Glomerular endothelial cell (primary cell): ENCODE measurements at regions not wholly inside any gene's neighbourhood (a gene's known extent, or its start where the extent isn't known, plus 50 kb on each side); places are given as distances from the start of the nearest gene placed in this dataset.
A peak's percentile ranks its signal among the peaks of the same experiment; 100 is the strongest.

Experiments used
- DNase-seq: peaks from one replicate; pipeline ENCODE4 v3.0.0-alpha.2; 2011; ENCODE audit warnings: low read depth, low spot score; ENCODE audit errors: extremely low read depth

- peak; percentile 20 for DNase-seq
Measured at GRCh38 chr6:166106076-166106686, 61.5 kb downstream of the TBXT start.

DNA sequence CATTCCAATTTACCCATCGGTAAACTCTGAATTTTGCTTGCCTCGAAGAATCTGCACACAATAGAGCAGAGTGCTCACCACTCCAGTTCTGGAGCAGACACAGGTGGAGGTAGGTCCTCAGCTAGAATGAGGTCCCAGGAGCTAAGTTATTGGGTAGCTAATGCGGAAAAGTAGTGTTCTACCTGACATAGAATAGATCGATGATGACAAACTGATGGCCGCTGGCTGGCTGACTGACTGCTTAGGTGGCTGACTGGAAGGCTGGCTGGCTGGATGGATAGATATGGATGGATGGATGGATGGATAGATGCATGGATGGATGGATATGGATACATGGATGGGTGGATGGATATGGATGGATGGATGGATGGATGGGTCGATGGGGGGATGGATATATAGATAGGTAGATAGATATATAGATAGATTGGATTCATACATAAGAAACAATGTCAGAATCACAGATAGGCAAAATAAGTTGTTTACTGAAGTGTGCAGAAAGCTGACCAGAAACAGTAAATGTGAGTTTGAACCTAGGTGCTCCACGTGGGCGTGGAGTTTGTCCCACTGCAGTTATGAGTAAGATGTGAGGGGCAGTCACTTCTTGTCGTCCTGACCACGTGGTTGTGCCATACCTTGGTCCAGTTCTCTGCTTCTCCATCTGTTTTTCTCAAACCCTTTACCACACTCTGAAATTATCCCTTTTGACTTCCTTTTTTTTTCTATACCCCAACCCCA, 62.1 kb downstream of the TBXT start:
- no peak for DNase-seq

GRCh38 chr6:166104872-166105271, 62.8 kb downstream of the TBXT start:
- DNase-seq, result no peak

GRCh38 chr6:166104107-166104506, 63.5 kb downstream of the TBXT start:
- no peak for DNase-seq

- DNase-seq, result no peak
Measured at GRCh38 chr6:166101819-166102419, 65.7 kb downstream of the TBXT start.

DNA sequence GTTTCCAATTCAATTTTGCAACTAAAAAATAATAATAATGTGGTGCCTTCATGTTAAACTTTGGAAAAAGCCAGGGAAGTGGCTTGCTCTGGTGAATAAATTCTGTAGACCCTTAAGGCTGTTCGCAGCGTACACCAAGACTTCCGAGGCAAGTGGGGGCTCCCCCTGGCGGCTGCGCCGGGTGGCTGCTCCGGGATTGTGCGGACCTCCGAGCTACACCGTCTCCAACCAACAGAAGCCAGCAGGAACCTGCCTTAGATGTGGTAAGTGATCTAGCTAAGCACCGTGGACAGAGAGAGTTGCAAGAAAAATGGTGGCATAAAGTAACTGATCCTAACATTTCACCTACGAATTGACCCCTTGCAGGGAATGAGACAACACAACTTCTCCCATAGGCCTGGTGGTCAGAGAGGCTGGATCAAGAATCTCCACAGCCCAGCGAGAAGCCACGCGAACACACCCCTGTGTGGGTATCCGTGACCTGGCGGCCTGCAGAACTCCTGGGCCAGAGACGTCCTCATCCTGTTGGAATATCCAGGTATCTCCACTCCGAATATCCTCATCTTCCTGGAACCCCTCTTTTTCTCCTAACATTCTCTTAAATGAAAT, 69.6 kb downstream of the TBXT start:
- DNase-seq, result peak; percentile 10

DNA sequence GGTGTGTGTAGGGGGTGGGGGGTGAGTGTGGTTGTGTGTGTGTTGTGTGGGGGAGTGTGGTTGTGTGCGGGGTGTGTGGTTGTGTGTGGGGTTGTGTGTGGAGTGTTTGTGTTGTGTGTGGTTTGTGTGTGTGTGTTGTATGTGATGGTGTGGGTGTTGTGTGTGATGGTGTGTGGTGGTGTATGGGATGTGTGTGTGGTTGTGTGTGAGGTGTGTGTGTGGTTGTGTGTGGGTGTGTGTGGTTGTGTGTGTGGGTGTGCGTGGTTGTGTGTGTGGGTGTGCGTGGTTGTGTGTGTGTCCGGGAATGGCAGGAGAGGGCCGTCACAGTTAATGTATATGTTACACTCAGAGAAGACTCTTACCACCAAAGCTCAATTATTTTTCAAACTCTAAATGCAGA, 79.8 kb downstream of the TBXT start:
- no peak for DNase-seq

GRCh38 chr6:166087246-166087645, 80.4 kb downstream of the TBXT start:
- no peak for DNase-seq

GRCh38 chr6:166085500-166085899, 82.2 kb downstream of the TBXT start:
- no peak for DNase-seq

- DNase-seq, result no peak
Measured at GRCh38 chr6:166084951-166085350, 82.7 kb downstream of the TBXT start.

- no peak for DNase-seq
Measured at GRCh38 chr6:166079841-166080240, 87.8 kb downstream of the TBXT start.

DNA sequence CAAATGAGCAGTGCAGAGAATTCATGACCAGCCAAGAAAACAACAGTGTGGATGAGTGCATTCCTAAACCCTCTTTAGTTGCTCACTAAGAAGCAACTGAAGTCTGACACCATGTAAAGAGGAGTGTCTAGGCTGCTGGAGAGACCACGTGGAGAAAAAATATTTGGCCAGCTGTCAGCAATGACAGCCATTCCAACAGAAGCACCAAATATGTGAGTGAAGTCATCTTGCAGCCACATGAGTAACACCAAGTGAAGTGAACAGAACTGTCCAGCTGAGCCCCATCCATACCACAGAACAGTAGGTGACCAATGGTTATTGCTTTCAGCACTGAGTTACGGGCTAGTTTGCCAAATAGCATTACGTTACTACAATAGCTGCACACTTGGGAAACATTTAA, 89.4 kb downstream of the TBXT start:
- no peak for DNase-seq

GRCh38 chr6:166076625-166077024, 91.0 kb downstream of the TBXT start:
- no peak for DNase-seq

GRCh38 chr6:166075925-166076324, 91.7 kb downstream of the TBXT start:
- DNase-seq, result no peak

DNA sequence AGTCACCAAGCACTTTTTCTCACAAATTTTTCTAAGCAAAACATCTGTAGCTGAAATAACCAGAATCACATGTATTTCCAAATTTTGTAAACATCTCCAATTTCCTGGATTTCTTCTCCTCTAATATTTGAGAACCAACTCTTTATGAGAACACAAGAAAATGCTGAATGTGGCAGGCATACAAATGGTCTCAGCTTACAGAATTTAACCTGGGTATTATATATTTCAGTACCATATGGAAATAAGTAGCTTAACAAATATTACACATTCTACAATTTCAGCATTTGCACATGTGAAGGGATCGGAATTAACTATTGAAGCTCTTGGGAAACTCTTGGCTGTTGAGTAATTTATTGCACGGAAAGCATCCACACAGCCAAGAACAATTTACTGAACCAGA, 92.5 kb downstream of the TBXT start:
- DNase-seq, result no peak

DNA sequence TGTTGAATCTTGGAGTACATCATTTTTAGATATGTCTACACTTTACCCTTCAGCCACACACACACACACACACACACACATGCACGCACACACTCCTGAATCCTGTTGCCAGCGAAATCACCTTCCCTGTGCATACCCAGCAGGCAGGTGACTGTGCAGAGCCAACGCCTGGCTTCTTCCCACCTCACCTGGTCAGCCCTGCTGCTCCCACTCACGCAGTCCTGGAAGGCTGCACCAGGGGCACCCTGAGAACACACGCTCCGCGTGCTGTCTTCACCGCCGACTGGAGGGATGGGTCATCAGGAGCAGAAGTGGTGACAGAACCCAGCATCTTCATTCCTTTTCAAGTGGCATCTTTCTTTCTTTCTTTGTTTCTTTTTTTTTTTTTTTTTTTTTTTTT, 94.6 kb downstream of the TBXT start:
- no peak for DNase-seq

GRCh38 chr6:166068768-166069167, 98.9 kb downstream of the TBXT start:
- DNase-seq, result no peak

DNA sequence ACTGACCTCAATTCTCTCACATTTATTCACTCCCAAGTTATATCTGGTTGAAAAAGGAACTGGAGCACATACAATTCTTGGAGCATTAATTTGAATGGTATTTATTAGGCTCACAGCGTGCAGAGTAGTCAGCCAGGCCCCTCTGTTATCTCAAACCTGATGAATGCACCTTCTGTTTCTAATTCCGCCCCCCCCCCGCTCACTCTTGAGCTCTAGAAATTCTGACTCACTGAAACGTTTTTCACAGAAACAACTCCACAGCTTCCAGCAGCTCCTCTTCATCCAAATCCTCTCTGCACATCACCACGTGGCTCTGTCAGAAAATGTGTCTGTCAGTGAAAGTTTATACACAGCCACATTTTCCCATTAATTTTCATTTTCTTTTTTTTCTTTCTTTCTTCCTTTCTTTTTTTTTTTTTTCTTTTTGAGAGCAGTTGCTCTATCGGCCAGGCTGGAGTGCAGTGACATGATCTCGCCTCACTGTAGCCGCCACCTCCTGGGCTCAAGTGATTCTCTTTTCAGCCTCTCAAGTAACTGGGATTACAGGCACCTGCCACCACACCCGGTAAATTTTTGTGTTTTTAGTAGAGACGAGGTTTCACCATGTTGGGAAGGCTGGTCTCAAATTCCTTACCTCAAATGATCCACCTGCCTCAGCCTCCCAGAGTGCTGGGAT, 109.4 kb downstream of the TBXT start:
- no peak for DNase-seq

DNA sequence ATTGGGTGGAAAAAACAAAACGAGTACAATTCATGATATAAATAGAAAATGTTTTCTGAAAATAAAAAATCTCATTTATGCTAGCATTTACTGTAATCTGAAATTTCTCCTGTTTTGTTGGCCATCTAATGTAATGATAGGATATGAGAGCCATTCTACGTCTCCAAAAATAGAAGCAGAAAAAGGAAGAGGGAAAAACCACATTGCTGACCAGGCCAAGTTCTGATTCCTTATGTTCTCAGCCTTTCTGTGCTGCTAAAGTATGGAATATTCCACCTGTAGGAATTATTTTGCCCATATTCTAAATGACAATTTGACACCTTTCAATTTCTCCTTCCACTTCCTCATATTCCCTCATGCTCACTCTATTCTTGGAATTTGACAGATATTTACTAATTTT, 110.2 kb downstream of the TBXT start:
- DNase-seq, result no peak

DNA sequence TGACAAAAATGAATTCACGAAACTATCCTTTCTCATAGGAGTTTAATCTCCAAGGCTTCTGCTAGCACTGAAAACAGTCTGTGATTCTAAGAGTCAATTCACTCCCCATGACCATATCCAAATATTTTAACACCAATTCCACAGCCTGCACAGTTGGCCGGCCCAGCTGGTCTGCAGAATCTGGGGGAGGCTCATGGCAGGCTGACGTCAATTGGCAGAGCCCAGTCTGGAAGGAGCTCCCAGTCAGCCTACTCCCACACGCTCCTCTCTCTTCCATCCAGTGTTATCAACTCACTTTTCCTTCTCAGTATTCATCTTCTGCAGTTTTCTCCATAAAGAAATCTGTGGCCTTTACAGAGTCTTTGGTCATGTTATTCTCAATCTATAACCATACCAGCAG, 111.0 kb downstream of the TBXT start:
- no peak for DNase-seq

DNA sequence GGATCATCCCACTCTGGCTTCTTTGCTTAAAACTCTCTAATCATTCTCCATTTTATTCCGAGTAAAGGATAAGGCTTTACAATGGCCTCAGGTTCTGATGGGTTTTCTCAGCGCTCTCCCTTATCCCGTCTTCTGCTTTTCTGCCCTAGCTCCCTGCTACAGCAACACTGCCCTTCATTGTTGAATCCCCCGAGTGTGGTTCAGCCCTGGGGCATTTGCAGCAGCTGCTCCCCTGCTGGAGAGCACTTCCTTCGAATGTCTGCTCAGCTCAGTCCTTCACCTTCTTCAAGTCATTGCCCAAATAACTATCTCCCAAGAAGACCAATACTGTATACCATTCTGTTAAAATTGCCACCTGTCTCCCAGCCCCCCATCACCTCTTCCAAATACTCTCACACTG, 111.8 kb downstream of the TBXT start:
- DNase-seq, result no peak
